Neuron (in vitro differentiated cells): ENCODE measurements at regions not wholly inside any gene's neighbourhood (a gene's known extent, or its start where the extent isn't known, plus 50 kb on each side); places are given as distances from the start of the nearest gene placed in this dataset.
"Not testable (repeated sequence)": the region's sequence is repeated elsewhere in the genome, so short reads cannot be mapped to it uniquely, and the experiment has no call there.

Experiments used
- H2AFZ ChIP-seq: one replicate; pipeline ENCODE4 v1.6.1; 2013; ENCODE audit warnings: low read depth, mild to moderate bottlenecking, inconsistent platforms, low read length, moderate library complexity
- H3K27me3 ChIP-seq: one replicate; pipeline ENCODE4 v1.6.1; 2013; ENCODE audit warnings: low read length; ENCODE audit not compliant: insufficient read depth
- H3K36me3 ChIP-seq: one replicate; pipeline ENCODE4 v1.6.1; 2013; ENCODE audit warnings: low read length; ENCODE audit not compliant: insufficient read depth
- H3K4me1 ChIP-seq: one replicate; pipeline ENCODE4 v1.6.1; 2013; ENCODE audit warnings: low read length; ENCODE audit not compliant: insufficient read depth
- H3K4me3 ChIP-seq: 2 replicates; pipeline ENCODE4 v1.5.1; 2013; ENCODE audit warnings: mild to moderate bottlenecking, low read length, moderate library complexity
- H3K9me3 ChIP-seq: one replicate; pipeline ENCODE4 v1.6.1; 2013; ENCODE audit warnings: low read length

GRCh38 chr10:6813306-6813705, 233.2 kb upstream of the PRKCQ start:
- Histone ChIP-seq H3K9me3 (no peaks in the 10 kb centered on the region), H2AFZ (no peak overlapping the region), H3K4me3 (no peak overlapping the region), H3K27me3 (no peaks in the 10 kb centered on the region), H3K36me3 (no peaks in the 10 kb centered on the region), H3K4me1 (no peaks in the 10 kb centered on the region)

GRCh38 chr10:6811153-6811552, 231.1 kb upstream of the PRKCQ start:
- no peak overlapping the region for H2AFZ ChIP-seq
- H3K9me3 ChIP-seq, result no peaks in the 10 kb centered on the region
- no peaks in the 10 kb centered on the region for H3K27me3 ChIP-seq
- no peak overlapping the region for H3K4me3 ChIP-seq
- no peaks in the 10 kb centered on the region for H3K36me3 ChIP-seq
- no peaks in the 10 kb centered on the region for H3K4me1 ChIP-seq

GRCh38 chr10:6803427-6803783, 223.3 kb upstream of the PRKCQ start:
- no peaks in the 10 kb centered on the region for H3K36me3 ChIP-seq
- H3K4me1 ChIP-seq, result no peaks in the 10 kb centered on the region
- no peak overlapping the region for H2AFZ ChIP-seq
- H3K27me3 ChIP-seq, result no peaks in the 10 kb centered on the region
- no peak overlapping the region for H3K4me3 ChIP-seq
- no peaks in the 10 kb centered on the region for H3K9me3 ChIP-seq

- H2AFZ ChIP-seq, result no peak overlapping the region
- H3K36me3 ChIP-seq, result no peaks in the 10 kb centered on the region
- H3K27me3 ChIP-seq, result no peaks in the 10 kb centered on the region
- H3K9me3 ChIP-seq, result no peaks in the 10 kb centered on the region
- H3K4me3 ChIP-seq, result no peak overlapping the region
- no peaks in the 10 kb centered on the region for H3K4me1 ChIP-seq
Observed at GRCh38 chr10:6802759-6803426, 222.8 kb upstream of the PRKCQ start.

GRCh38 chr10:6796231-6796630, 216.2 kb upstream of the PRKCQ start:
- no peak overlapping the region for H2AFZ ChIP-seq
- no peak overlapping the region for H3K4me3 ChIP-seq
- no peaks in the 10 kb centered on the region for H3K27me3 ChIP-seq
- no peaks in the 10 kb centered on the region for H3K4me1 ChIP-seq
- no peaks in the 10 kb centered on the region for H3K9me3 ChIP-seq
- no peaks in the 10 kb centered on the region for H3K36me3 ChIP-seq

GRCh38 chr10:6795541-6795940, 215.5 kb upstream of the PRKCQ start:
- H3K9me3 ChIP-seq, result no peaks in the 10 kb centered on the region
- H3K27me3 ChIP-seq, result no peaks in the 10 kb centered on the region
- H3K4me3 ChIP-seq, result no peak overlapping the region
- H2AFZ ChIP-seq, result no peak overlapping the region
- H3K4me1 ChIP-seq, result no peaks in the 10 kb centered on the region
- no peaks in the 10 kb centered on the region for H3K36me3 ChIP-seq

- not testable (repeated sequence) for H2AFZ ChIP-seq, H3K9me3 ChIP-seq, H3K4me3 ChIP-seq, H3K27me3 ChIP-seq, H3K4me1 ChIP-seq, H3K36me3 ChIP-seq
Observed at GRCh38 chr10:6794841-6795240, 214.8 kb upstream of the PRKCQ start.

GRCh38 chr10:6794441-6794840, 214.4 kb upstream of the PRKCQ start:
- H3K27me3 ChIP-seq, result no peaks in the 10 kb centered on the region
- no peak overlapping the region for H2AFZ ChIP-seq
- H3K36me3 ChIP-seq, result no peaks in the 10 kb centered on the region
- H3K4me3 ChIP-seq, result no peak overlapping the region
- H3K9me3 ChIP-seq, result no peaks in the 10 kb centered on the region
- no peaks in the 10 kb centered on the region for H3K4me1 ChIP-seq

- Histone ChIP-seq H3K9me3 (no peaks in the 10 kb centered on the region), H3K4me3 (no peak overlapping the region), H3K27me3 (no peaks in the 10 kb centered on the region), H2AFZ (no peak overlapping the region), H3K4me1 (peaks cover 6% of the 10 kb centered on the region), H3K36me3 (no peaks in the 10 kb centered on the region)
Observed at GRCh38 chr10:6788731-6789130, 208.7 kb upstream of the PRKCQ start.

- Histone ChIP-seq H3K9me3 (no peaks in the 10 kb centered on the region), H3K4me3 (no peak overlapping the region), H3K36me3 (no peaks in the 10 kb centered on the region), H3K4me1 (peaks cover 6% of the 10 kb centered on the region), H3K27me3 (no peaks in the 10 kb centered on the region), H2AFZ (no peak overlapping the region)
Observed at GRCh38 chr10:6788231-6788630, 208.2 kb upstream of the PRKCQ start.

GRCh38 chr10:6787718-6788117, 207.6 kb upstream of the PRKCQ start:
- Histone ChIP-seq H3K9me3 (no peaks in the 10 kb centered on the region), H3K36me3 (no peaks in the 10 kb centered on the region), H3K4me1 (peaks cover 6% of the 10 kb centered on the region), H2AFZ (no peak overlapping the region), H3K27me3 (no peaks in the 10 kb centered on the region), H3K4me3 (no peak overlapping the region)

GRCh38 chr10:6787091-6787490, 207.0 kb upstream of the PRKCQ start:
- Histone ChIP-seq H2AFZ (peak overlapping the region; percentile 11), H3K9me3 (no peaks in the 10 kb centered on the region), H3K4me1 (peaks cover 6% of the 10 kb centered on the region), H3K27me3 (no peaks in the 10 kb centered on the region), H3K36me3 (no peaks in the 10 kb centered on the region), H3K4me3 (no peak overlapping the region)

- Histone ChIP-seq H3K9me3 (no peaks in the 10 kb centered on the region), H3K36me3 (no peaks in the 10 kb centered on the region), H2AFZ (peak overlapping the region; percentile 11), H3K4me3 (no peak overlapping the region), H3K27me3 (no peaks in the 10 kb centered on the region), H3K4me1 (peaks cover 6% of the 10 kb centered on the region)
Observed at GRCh38 chr10:6786579-6787031, 206.5 kb upstream of the PRKCQ start.

GRCh38 chr10:6784429-6784828, 204.4 kb upstream of the PRKCQ start:
- not testable (repeated sequence) for H3K9me3 ChIP-seq, H3K27me3 ChIP-seq, H3K4me1 ChIP-seq, H2AFZ ChIP-seq, H3K4me3 ChIP-seq, H3K36me3 ChIP-seq
